Neural cell (in vitro differentiated cells): ENCODE measurements at regions not wholly inside any gene's neighbourhood (a gene's known extent, or its start where the extent isn't known, plus 50 kb on each side); places are given as distances from the start of the nearest gene placed in this dataset.

Source experiments
- H2AFZ ChIP-seq: fragments of 200-600, 300-800 bp; sonication (generic), shearing (Covaris generic); 2 replicates; pipeline ENCODE4 v1.6.0; 2014; ENCODE audit warnings: low read depth, mild to moderate bottlenecking, antibody characterized with exemption, low read length, moderate library complexity
- H3F3A ChIP-seq: fragments of 200-600 bp; shearing (Covaris generic); 2 replicates; pipeline ENCODE4 v1.6.1; 2016; ENCODE audit warnings: mild to moderate bottlenecking, moderate library complexity, mixed read lengths, antibody characterized with exemption, low read length; ENCODE audit not compliant: insufficient read depth, poor library complexity, severe bottlenecking
- H3K27ac ChIP-seq: fragments of 200-600, 300-800 bp; sonication (generic), shearing (Covaris generic); 2 replicates; pipeline ENCODE4 v1.5.1; 2014; ENCODE audit warnings: mild to moderate bottlenecking, low read length, moderate library complexity
- H3K27me3 ChIP-seq: fragments of 300-800, 200-600 bp; sonication (generic), shearing (Covaris generic); 2 replicates; pipeline ENCODE4 v1.6.0; 2014; ENCODE audit warnings: mild to moderate bottlenecking, low read depth, low read length, moderate library complexity; ENCODE audit not compliant: insufficient read depth
- H3K36me3 ChIP-seq: fragments of 300-800, 200-600 bp; sonication (generic), shearing (Covaris generic); 2 replicates; pipeline ENCODE4 v1.5.1; 2014; ENCODE audit warnings: mild to moderate bottlenecking, antibody characterized with exemption, low read length, moderate library complexity; ENCODE audit not compliant: insufficient read depth
- H3K4me2 ChIP-seq: fragments of 300-800, 200-600 bp; sonication (generic), shearing (Covaris generic); 2 replicates; pipeline ENCODE4 v1.6.0; 2014; ENCODE audit warnings: mild to moderate bottlenecking, low read length
- H3K4me3 ChIP-seq: fragments of 300-800, 200-600 bp; sonication (generic), shearing (Covaris generic); 2 replicates; pipeline ENCODE4 v1.5.1; 2014; ENCODE audit warnings: mild to moderate bottlenecking, low read length, moderate library complexity
- H3K79me2 ChIP-seq: fragments of 200-600 bp; shearing (Covaris generic); replicated peaks from 2 replicates; pipeline ENCODE4 v1.6.0; 2014; ENCODE audit warnings: mild to moderate bottlenecking, low read length, moderate library complexity; ENCODE audit not compliant: insufficient read depth
- H3K9ac ChIP-seq: fragments of 300-800, 200-600 bp; sonication (generic), shearing (Covaris generic); 2 replicates; pipeline ENCODE4 v1.6.1; 2016; ENCODE audit warnings: mild to moderate bottlenecking, low read length, mixed read lengths
- H3K9me2 ChIP-seq: fragments of 200-600 bp; shearing (Covaris generic); 2 replicates; pipeline ENCODE4 v1.6.1; 2016; ENCODE audit warnings: mild to moderate bottlenecking, low read length, mixed read lengths; ENCODE audit not compliant: insufficient read depth
- H3K9me3 ChIP-seq: fragments of 200-600, 300-800 bp; sonication (generic), shearing (Covaris generic); 2 replicates; pipeline ENCODE4 v1.6.1; 2016; ENCODE audit warnings: mild to moderate bottlenecking, mixed run types, low read length, moderate library complexity, mixed read lengths
- H4K20me1 ChIP-seq: fragments of 200-600 bp; shearing (Covaris generic); 2 replicates; pipeline ENCODE4 v1.6.1; 2016; ENCODE audit warnings: mild to moderate bottlenecking, mixed run types; ENCODE audit not compliant: insufficient read depth
- CTCF ChIP-seq: fragments of 450-650 bp; IDR thresholded peaks from 2 replicates; pipeline ENCODE4 v1.5.1; 2014; ENCODE audit warnings: antibody characterized with exemption, mild to moderate bottlenecking, moderate library complexity; ENCODE audit not compliant: poor library complexity, severe bottlenecking
- EP300 ChIP-seq: fragments of 450-650 bp; conservative IDR thresholded peaks from 2 replicates; pipeline ENCODE4 v1.6.1; 2014; ENCODE audit warnings: antibody characterized with exemption, mild to moderate bottlenecking, moderate library complexity; ENCODE audit not compliant: poor library complexity, severe bottlenecking
- EZH2 ChIP-seq: fragments of 200-600, 300-800 bp; shearing (Covaris generic), sonication (generic); IDR thresholded peaks from 2 replicates; pipeline ENCODE4 v1.6.1; 2014; ENCODE audit warnings: antibody characterized with exemption, low read length, borderline replicate concordance, mild to moderate bottlenecking; ENCODE audit not compliant: insufficient read depth, poor library complexity, severe bottlenecking
- MXI1 ChIP-seq: fragments of 450-650 bp; conservative IDR thresholded peaks from 2 replicates; pipeline ENCODE4 v1.6.1; 2014; ENCODE audit warnings: antibody characterized with exemption, mild to moderate bottlenecking; ENCODE audit not compliant: poor library complexity, severe bottlenecking
- POLR2AphosphoS5 ChIP-seq: IDR thresholded peaks from 2 replicates; pipeline ENCODE4 v1.6.1; 2012
- RAD21 ChIP-seq: fragments of 450-650 bp; conservative IDR thresholded peaks from 2 replicates; pipeline ENCODE4 v1.6.1; 2014; ENCODE audit warnings: antibody characterized with exemption, mild to moderate bottlenecking, moderate library complexity
- REST ChIP-seq: IDR thresholded peaks from 2 replicates; pipeline ENCODE4 v1.6.1; 2012; ENCODE audit warnings: borderline replicate concordance
- SMC3 ChIP-seq: fragments of 450-650 bp; conservative IDR thresholded peaks from 2 replicates; pipeline ENCODE4 v1.6.1; 2014; ENCODE audit warnings: antibody characterized with exemption, mild to moderate bottlenecking, moderate library complexity; ENCODE audit not compliant: poor library complexity
- TAF1 ChIP-seq: IDR thresholded peaks from 2 replicates; pipeline ENCODE4 v1.6.1; 2012; ENCODE audit warnings: low read depth

- Histone ChIP-seq H3K4me2 (no peak overlapping the region), H3F3A (no peaks in the 10 kb centered on the region), H3K27ac (no peak overlapping the region), H3K27me3 (no peaks in the 10 kb centered on the region), H4K20me1 (no peaks in the 10 kb centered on the region), H3K9ac (no peak overlapping the region), H3K9me2 (no peaks in the 10 kb centered on the region), H3K4me3 (no peak overlapping the region), H3K9me3 (no peaks in the 10 kb centered on the region), H3K36me3 (no peaks in the 10 kb centered on the region), H3K79me2 (no peaks in the 10 kb centered on the region), H2AFZ (no peak overlapping the region)
- TF ChIP-seq RAD21 = no peak
- TF ChIP-seq CTCF = no peak
- no peak for TF ChIP-seq REST
- TF ChIP-seq TAF1 = no peak
- TF ChIP-seq EP300 = no peak
- no peak for TF ChIP-seq EZH2
- TF ChIP-seq MXI1 = no peak
- TF ChIP-seq SMC3 = no peak
Observed at GRCh38 chr11:80868831-80869230, 1428.0 kb upstream of the TENM4 start.

GRCh38 chr11:80862011-80862410 is 1421.2 kb upstream of the TENM4 start:
- no peaks in the 10 kb centered on the region for H3F3A ChIP-seq

More at GRCh38 chr11:80862011-80862410, 1421.2 kb upstream of the TENM4 start:
- Histone ChIP-seq H4K20me1 (no peaks in the 10 kb centered on the region), H3K9ac (no peak overlapping the region), H3K4me3 (no peak overlapping the region), H3K36me3 (no peaks in the 10 kb centered on the region), H3K27me3 (no peaks in the 10 kb centered on the region), H3K9me3 (no peaks in the 10 kb centered on the region), H3K9me2 (no peaks in the 10 kb centered on the region), H3K4me2 (no peak overlapping the region), H3K79me2 (no peaks in the 10 kb centered on the region), H3K27ac (no peak overlapping the region), H2AFZ (no peak overlapping the region)
- no peak for TF ChIP-seq EP300
- TF ChIP-seq SMC3 = no peak
- TF ChIP-seq POLR2AphosphoS5 = no peak
- TF ChIP-seq TAF1 = no peak
- TF ChIP-seq EZH2 = no peak
- TF ChIP-seq CTCF = no peak
- no peak for TF ChIP-seq MXI1
- no peak for TF ChIP-seq REST
- TF ChIP-seq RAD21 = no peak
